Transverse colon (tissue), 3 donors: ENCODE measurements at regions not wholly inside any gene's neighbourhood (a gene's known extent, or its start where the extent isn't known, plus 50 kb on each side); places are given as distances from the start of the nearest gene placed in this dataset.

ENCODE experiments used
- CTCF ChIP-seq, 5 experiments: fragments of 200-600 bp in 3 of 5; fragments of 450-650 bp in 2 of 5; sonication (generic) in 3 of 5; IDR thresholded peaks; 1 replicate in 2 of 5; 2 replicates in 3 of 5; pipeline ENCODE4 v1.5.1; 2016 to 2017; ENCODE audit warnings: antibody characterized with exemption in 5 of 5, inconsistent platforms in 3 of 5, mild to moderate bottlenecking in 2 of 5, moderate library complexity in 1 of 5
- EP300 ChIP-seq: sonication (generic); formaldehyde crosslinking; IDR thresholded peaks from one replicate; pipeline ENCODE4 v1.6.1; 2017; ENCODE audit warnings: antibody characterized with exemption, low read depth

DNA sequence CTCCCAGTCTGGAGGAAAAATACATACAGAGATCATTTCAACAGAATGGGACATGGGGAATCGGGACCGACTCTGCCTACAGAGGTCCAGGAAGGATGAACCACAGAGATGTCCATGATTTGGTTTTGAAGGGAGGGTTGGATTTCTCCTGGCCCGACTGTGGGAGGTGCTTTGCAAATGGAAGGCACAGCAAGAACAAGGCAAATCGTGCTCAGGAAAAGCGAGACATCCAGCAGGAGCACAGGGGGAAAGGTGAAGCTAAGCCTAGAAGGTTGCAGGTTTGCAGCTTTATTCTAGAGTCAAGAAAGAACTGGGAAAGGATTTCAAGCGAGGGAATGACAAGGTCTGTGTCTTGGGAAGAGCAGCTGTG, 181.9 kb downstream of the OPA1 start:
- TF ChIP-seq CTCF (IDR thresholded peaks at IDR 0.05), result no peak
- TF ChIP-seq EP300, result no peak
